K562 (cell line): ENCODE measurements at regions not wholly inside any gene's neighbourhood (a gene's known extent, or its start where the extent isn't known, plus 50 kb on each side); places are given as distances from the start of the nearest gene placed in this dataset.

Source experiments
- ATAC-seq: fragments of 200-7000 bp; cut with Tn5 transposase; 3 replicates; pipeline ENCODE4 v1.9.1; 2020; ENCODE audit warnings: moderate library complexity
- BruUV-seq: library from RNA; stranded (reverse); fragments of 400-500 nt; replicated peaks from 2 replicates; lab custom pipeline; 2021; lab: Mats Ljungman, UMichigan
- CTCF ChIA-PET: fragments of 300-600 bp; formaldehyde crosslinking; extraction: SDS; loops from one replicate; lab custom pipeline; 2021; ENCODE audit warnings: low intra/inter-chr PET ratio; lab: Yijun Ruan, JAX
- POLR2A ChIA-PET: fragments of 300-600, 350-650 bp; sonication (Branson Sonifier 250); formaldehyde crosslinking; extraction: SDS; loops from one replicate; lab custom pipeline; 2021; ENCODE audit warnings: antibody characterized with exemption, inconsistent platforms; lab: Yijun Ruan, JAX
- DNase-seq, 4 experiments: peaks; one replicate each; pipeline versions ENCODE4 v3.0.0 to v3.0.0-alpha.2; 2011 to 2018; ENCODE audit warnings: low spot score in 3 of 4, mixed read lengths in 3 of 4; ENCODE audit errors: extremely low read depth in 1 of 4
- FAIRE-seq: peaks from 2 replicates; lab custom pipeline; 2011; peaks lifted over from hg19 to GRCh38; lab: Jason Lieb, UNC
- H2AFZ ChIP-seq: 2 replicates; pipeline ENCODE4 v1.6.0; 2011; ENCODE audit warnings: low read depth, low read length, control low read depth, inconsistent platforms
- H3K27ac ChIP-seq: fragments of 200-600 bp; 3 replicates; pipeline ENCODE4 v1.8.0; 2011; ENCODE audit warnings: low read depth, mild to moderate bottlenecking, control low read depth, inconsistent platforms, low read length, moderate library complexity, mixed read lengths; ENCODE audit errors: extremely low read depth
- H3K27me3 ChIP-seq, 2 experiments: fragments of 300-600 bp in 1 of 2; 2 replicates in 1 of 2; 3 replicates in 1 of 2; pipeline versions ENCODE4 v1.6.0 to v1.8.0; 2011; ENCODE audit warnings: inconsistent platforms in 2 of 2, low read length in 2 of 2, mild to moderate bottlenecking in 1 of 2, mixed read lengths in 1 of 2, moderate library complexity in 1 of 2; ENCODE audit not compliant: control insufficient read depth in 2 of 2, insufficient read depth in 2 of 2
- H3K36me3 ChIP-seq: fragments of 300-600 bp; 3 replicates; pipeline ENCODE4 v1.8.0; 2011; ENCODE audit warnings: mild to moderate bottlenecking, low read length, inconsistent platforms; ENCODE audit not compliant: control insufficient read depth, insufficient read depth
- H3K4me1 ChIP-seq, 2 experiments: fragments of 200-600 bp in 1 of 2; replicated peaks in 1 of 2; 2 replicates in 1 of 2; 3 replicates in 1 of 2; pipeline versions ENCODE4 v1.5.1 to v1.8.0; 2011; ENCODE audit warnings: inconsistent platforms in 2 of 2, low read length in 2 of 2, mild to moderate bottlenecking in 1 of 2, mixed read lengths in 1 of 2, moderate library complexity in 1 of 2; ENCODE audit not compliant: control insufficient read depth in 2 of 2, insufficient read depth in 2 of 2
- H3K4me2 ChIP-seq: 2 replicates; pipeline ENCODE4 v1.6.1; 2011; ENCODE audit warnings: low read length, control low read depth, inconsistent platforms, mixed read lengths; ENCODE audit not compliant: insufficient read depth
- H3K4me3 ChIP-seq: fragments of 200-600 bp; sonication (generic), shearing (Covaris generic); 2 replicates; pipeline ENCODE4 v1.5.1; 2016; ENCODE audit warnings: control low read depth, inconsistent platforms
- H3K79me2 ChIP-seq: fragments of 200-600 bp; 3 replicates; pipeline ENCODE4 v1.8.0; 2011; ENCODE audit warnings: low read length, inconsistent platforms; ENCODE audit not compliant: control insufficient read depth, insufficient read depth
- H3K9ac ChIP-seq, 2 experiments: 2 replicates each; pipeline versions ENCODE4 v1.6.0 to v1.6.1; 2011; ENCODE audit warnings: low read depth in 2 of 2, low read length in 2 of 2, control low read depth in 1 of 2, inconsistent platforms in 1 of 2, mild to moderate bottlenecking in 1 of 2, mixed read lengths in 1 of 2; ENCODE audit not compliant: insufficient read depth in 1 of 2
- H3K9me1 ChIP-seq: one replicate; pipeline ENCODE4 v1.6.0; 2011; ENCODE audit warnings: inconsistent platforms, mild to moderate bottlenecking, low read length, moderate library complexity; ENCODE audit not compliant: control insufficient read depth, insufficient read depth
- H3K9me3 ChIP-seq: replicated peaks from 2 replicates; pipeline ENCODE4 v1.5.1; 2011; ENCODE audit warnings: low read depth, low read length, inconsistent platforms; ENCODE audit not compliant: control insufficient read depth, insufficient read depth
- H4K20me1 ChIP-seq: replicated peaks from 2 replicates; pipeline ENCODE4 v1.6.1; 2011; ENCODE audit warnings: low read length, inconsistent platforms, mixed read lengths; ENCODE audit not compliant: control insufficient read depth, insufficient read depth
- GTF3C2 ChIP-seq: IDR thresholded peaks from 3 replicates; pipeline ENCODE4 v1.6.1; 2011; ENCODE audit warnings: borderline replicate concordance, mild to moderate bottlenecking, moderate library complexity; ENCODE audit not compliant: insufficient read length; ENCODE audit errors: extremely low read depth
- HNRNPH1 ChIP-seq: fragments of 200-400 bp; formaldehyde crosslinking; optimal IDR thresholded peaks from 2 replicates; pipeline ENCODE3; 2017; ENCODE audit warnings: low read depth, mild to moderate bottlenecking, low read length, moderate library complexity
- KDM2B ChIP-seq: fragments of 250-450 bp; sonication (Bioruptor Pico); IDR thresholded peaks from 2 replicates; pipeline ENCODE4 v1.8.0; 2021; ENCODE audit warnings: mild to moderate bottlenecking, moderate library complexity
- LARP7 ChIP-seq: fragments of 450-650 bp; IDR thresholded peaks from 2 replicates; pipeline ENCODE4 v1.6.1; 2016
- TEAD1 ChIP-seq, 2 experiments: fragments of 450-650 bp in 1 of 2; sonication (generic) in 1 of 2; formaldehyde crosslinking; IDR thresholded peaks; 2 replicates each; pipeline versions ENCODE4 v1.4.0 to v1.8.0; 2020 to 2022; ENCODE audit warnings: mild to moderate bottlenecking in 2 of 2, missing genetic modification reagents in 1 of 2
- ZFP91 ChIP-seq: sonication (generic); formaldehyde crosslinking; IDR thresholded peaks from 2 replicates; pipeline ENCODE4 v1.8.0; 2022; ENCODE audit warnings: mild to moderate bottlenecking, missing genetic modification reagents
- ZNF212 ChIP-seq: fragments of 450-650 bp; formaldehyde crosslinking; IDR thresholded peaks from 2 replicates; pipeline ENCODE4 v1.4.0; 2020; ENCODE audit warnings: mild to moderate bottlenecking
- ZNF586 ChIP-seq: fragments of 450-650 bp; formaldehyde crosslinking; conservative IDR thresholded peaks from 2 replicates; pipeline ENCODE4 v1.4.0; 2020; ENCODE audit warnings: mild to moderate bottlenecking, moderate library complexity
- WGBS: fragments of 100-300 bp; shearing (Covaris generic); methylation state at CpG from one replicate; pipeline ENCODE4 v1.1.6; 2016; ENCODE audit warnings: low coverage, mixed read lengths; ENCODE audit not compliant: insufficient coverage; ENCODE audit errors: missing lambda C conversion rate; 5-methylcytosine and 5-hydroxymethylcytosine counted together
- in situ Hi-C: fragments of 300-500 bp; cut with MboI; formaldehyde crosslinking; loops from 4 replicates; pipeline ENCODE4 v1.15.0; 2018; ENCODE audit warnings: inconsistent platforms, mixed read lengths
- intact Hi-C: fragments of 100-400 bp; cut with micrococcal nuclease; formaldehyde crosslinking; loops from 2 replicates; pipeline ENCODE4 v1.14.2; 2022
- TF ChIP-seq, protein P1 (sequence below): IDR thresholded peaks from 2 replicates; pipeline ENCODE4 v1.6.1; 2014; ENCODE audit warnings: antibody characterized with exemption

- TF ChIP-seq ZNF586 (no peak), KDM2B (CRISPR knock-in tag) (no peak), ZNF212 (CRISPR knock-in tag) (no peak), HNRNPH1 (no peak)
- TF ChIP-seq, protein P1, sequence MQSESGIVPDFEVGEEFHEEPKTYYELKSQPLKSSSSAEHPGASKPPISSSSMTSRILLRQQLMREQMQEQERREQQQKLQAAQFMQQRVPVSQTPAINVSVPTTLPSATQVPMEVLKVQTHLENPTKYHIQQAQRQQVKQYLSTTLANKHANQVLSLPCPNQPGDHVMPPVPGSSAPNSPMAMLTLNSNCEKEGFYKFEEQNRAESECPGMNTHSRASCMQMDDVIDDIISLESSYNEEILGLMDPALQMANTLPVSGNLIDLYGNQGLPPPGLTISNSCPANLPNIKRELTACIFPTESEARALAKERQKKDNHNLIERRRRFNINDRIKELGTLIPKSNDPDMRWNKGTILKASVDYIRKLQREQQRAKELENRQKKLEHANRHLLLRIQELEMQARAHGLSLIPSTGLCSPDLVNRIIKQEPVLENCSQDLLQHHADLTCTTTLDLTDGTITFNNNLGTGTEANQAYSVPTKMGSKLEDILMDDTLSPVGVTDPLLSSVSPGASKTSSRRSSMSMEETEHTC: no peak
Measured at GRCh38 chr3:20760981-20761380, 575.0 kb upstream of the SGO1 start (continued).

DNA sequence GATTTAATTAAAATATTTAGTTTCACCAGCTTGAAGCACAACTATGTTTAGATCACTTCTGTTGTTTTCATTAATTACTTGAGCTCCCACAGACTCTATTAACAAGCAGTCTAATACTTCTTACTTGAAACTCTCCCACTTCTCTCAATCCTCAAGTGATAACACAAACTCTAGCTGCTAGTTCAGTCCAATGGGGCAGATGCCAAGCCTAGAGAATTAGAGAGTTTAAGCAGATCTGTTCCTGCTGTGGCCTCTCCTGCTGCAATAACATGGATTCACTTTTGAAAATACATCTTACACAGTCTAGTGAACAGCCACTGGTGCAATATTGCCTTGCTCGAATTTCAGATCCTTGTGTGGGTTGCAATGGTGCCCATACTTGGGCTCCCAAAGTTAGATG, 566.4 kb upstream of the SGO1 start:
- intact Hi-C loops (no loop called here), in situ Hi-C loops (no loop called here)
- DNase-seq: no peak
- 0% methylated on average over 1 of the region's 1 CpG for WGBS
- no peaks in the 10 kb centered on the region for H3K27me3 ChIP-seq
- H3K36me3 ChIP-seq: no peaks in the 10 kb centered on the region
- H3K9me1 ChIP-seq: no peaks in the 10 kb centered on the region
- no peak for FAIRE-seq
- CTCF ChIA-PET: no interaction called here
- H3K4me2 ChIP-seq: no peak overlapping the region
- H2AFZ ChIP-seq: no peak overlapping the region
- no peaks in the 10 kb centered on the region for H3K9me3 ChIP-seq
- no peak for ATAC-seq
- H4K20me1 ChIP-seq: no peaks in the 10 kb centered on the region
- no peaks in the 10 kb centered on the region for H3K79me2 ChIP-seq
- H3K9ac ChIP-seq: no peak overlapping the region
- POLR2A ChIA-PET: no interaction called here
- H3K4me3 ChIP-seq: no peak overlapping the region
- TF ChIP-seq ZFP91 (CRISPR knock-in tag) (no peak), TEAD1 (CRISPR knock-in tag; IDR thresholded peaks at IDR 0.05) (no peak), LARP7 (no peak), GTF3C2 (no peak)
- H3K4me1 ChIP-seq: no peaks in the 10 kb centered on the region
- no peak overlapping the region for H3K27ac ChIP-seq
- no TSS peak for BruUV-seq
